HG03175 (cell line): ENCODE measurements at regions not wholly inside any gene's neighbourhood (a gene's known extent, or its start where the extent isn't known, plus 50 kb on each side); places are given as distances from the start of the nearest gene placed in this dataset.

Experiments
- ATAC-seq: cut with Tn5 transposase; IDR thresholded peaks from one replicate; pipeline ENCODE4 v1.9.1; 2021; ENCODE audit warnings: mild to moderate bottlenecking, moderate library complexity; ENCODE audit not compliant: unreplicated experiment

DNA sequence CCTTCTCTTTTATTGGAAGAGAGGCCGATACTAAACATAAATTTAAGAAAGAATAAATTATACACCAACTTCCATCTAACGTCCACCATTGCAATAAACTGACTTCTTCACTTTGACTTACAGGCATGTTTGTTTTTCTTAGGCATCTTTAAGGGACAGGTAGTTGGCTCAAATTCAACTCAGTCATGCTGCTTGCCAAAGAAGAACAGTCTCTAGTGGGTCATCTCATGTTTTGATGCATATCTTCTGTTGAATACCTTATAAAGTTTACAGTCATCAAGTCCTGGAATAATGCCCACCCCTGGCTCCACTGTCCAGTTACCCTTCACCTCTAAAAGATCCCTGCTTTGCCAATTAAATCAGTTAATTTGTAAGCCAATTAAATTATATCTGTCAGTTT lies 328.2 kb upstream of the GRAMD2B start:
- no peak for ATAC-seq

DNA sequence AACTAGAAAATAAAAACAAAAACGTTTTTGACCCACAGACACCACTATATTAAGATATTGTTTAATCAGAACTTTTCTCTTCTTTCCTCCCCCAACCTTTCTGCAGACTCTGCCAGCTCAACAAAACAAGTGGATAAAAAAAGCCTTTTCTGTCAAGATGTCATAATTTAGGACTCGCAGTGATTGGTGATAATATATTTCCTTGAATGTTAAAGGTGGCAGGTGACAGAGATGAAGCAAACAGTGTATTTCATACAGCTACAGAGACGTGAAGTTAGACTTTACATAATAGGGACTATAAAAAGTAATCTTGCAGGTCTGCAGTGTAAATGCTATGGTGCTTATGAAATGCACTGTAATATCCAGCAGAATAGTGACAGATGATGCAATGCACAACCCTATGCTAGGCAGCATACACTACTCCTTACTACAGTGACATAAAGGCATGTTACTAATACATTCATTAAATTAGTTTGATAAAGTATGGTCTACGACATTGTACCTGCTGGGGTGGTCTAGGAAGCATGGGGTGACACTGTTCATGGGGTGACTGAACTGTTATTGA lies 326.7 kb upstream of the GRAMD2B start:
- ATAC-seq, result no peak

GRCh38 chr5:126097876-126098275 lies 325.3 kb upstream of the GRAMD2B start:
- ATAC-seq, result no peak

DNA sequence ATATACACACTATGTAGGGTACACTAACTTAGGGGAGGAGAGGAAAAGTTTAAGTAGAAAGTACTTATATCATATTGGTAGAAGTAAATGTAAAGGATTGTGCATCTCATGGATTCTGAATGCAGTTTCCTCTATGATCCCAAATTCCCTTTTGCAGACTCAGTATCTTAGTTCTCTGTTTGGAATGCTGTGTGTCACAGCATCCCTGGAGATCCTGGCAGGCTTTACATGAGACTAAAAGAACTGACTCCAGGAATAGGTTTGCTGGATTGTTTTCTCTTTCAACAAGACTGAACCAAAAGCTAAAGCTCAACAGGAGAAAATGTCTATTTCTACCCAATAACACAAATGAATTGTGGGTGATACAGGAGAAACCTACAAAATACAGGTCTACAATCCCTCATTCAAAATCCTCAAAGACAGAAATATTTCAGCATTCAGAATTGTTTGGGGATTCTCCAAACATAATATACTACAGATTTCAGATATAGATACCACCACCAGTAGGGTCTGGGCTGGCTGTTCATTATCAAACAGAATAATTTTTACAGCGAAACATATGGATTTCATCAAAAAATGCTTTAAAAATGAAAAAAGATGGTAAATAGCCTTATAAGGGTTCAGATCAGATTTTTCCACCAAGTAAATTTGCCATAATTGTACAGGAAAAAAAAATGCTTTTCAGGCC lies 324.7 kb upstream of the GRAMD2B start:
- ATAC-seq, result no peak

DNA sequence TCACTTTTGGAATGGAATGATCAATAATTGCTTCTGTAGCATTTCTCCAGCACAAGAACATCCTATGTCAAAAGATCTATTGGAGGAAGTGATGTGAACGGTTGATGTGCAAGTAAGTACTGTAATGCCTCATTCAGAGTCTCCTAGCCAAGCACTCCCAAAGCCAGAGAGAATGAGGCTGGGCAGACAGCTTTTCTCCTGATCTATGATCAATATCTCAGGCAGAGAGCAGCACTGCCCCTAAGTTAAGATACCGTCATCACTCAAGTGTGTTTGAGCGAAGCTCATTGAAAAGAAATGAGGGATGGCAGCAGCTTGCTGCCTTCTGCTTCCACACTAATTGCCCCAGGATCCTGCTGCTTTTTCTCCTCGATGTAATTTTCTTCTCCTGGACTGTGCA lies 324.1 kb upstream of the GRAMD2B start:
- ATAC-seq, result no peak

- ATAC-seq, result no peak
These were observed 322.4 kb upstream of the GRAMD2B start for GRCh38 chr5:126100767-126101166.

- ATAC-seq, result no peak
These were observed 321.3 kb upstream of the GRAMD2B start for GRCh38 chr5:126101901-126102300.

- ATAC-seq, result no peak
These were observed 320.2 kb upstream of the GRAMD2B start for GRCh38 chr5:126103050-126103449.

- no peak for ATAC-seq
These were observed 319.3 kb upstream of the GRAMD2B start for GRCh38 chr5:126103868-126104267.

- ATAC-seq, result no peak
These were observed 318.9 kb upstream of the GRAMD2B start for GRCh38 chr5:126104341-126104740.

DNA sequence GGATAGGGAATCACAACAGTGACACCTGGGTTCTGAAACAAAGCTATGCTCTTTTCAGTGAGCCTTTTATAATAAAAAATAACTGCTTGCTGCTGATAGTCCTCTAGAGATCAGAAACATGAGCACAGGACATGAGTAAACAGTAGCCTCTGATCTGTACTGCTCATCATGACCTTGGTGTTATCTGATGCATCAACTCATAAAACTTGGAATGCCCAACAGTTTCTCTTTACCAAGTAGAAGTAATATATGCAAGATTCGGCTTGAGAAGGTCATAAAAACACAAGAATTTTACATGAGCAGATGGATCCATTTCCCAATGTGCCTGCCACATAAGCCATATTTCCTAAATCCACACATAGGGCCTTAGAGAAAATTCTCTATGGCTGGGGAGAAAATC lies 318.3 kb upstream of the GRAMD2B start:
- no peak for ATAC-seq

- ATAC-seq, result no peak
These were observed 317.2 kb upstream of the GRAMD2B start for GRCh38 chr5:126106029-126106428.

GRCh38 chr5:126107381-126107780 lies 315.8 kb upstream of the GRAMD2B start:
- no peak for ATAC-seq

DNA sequence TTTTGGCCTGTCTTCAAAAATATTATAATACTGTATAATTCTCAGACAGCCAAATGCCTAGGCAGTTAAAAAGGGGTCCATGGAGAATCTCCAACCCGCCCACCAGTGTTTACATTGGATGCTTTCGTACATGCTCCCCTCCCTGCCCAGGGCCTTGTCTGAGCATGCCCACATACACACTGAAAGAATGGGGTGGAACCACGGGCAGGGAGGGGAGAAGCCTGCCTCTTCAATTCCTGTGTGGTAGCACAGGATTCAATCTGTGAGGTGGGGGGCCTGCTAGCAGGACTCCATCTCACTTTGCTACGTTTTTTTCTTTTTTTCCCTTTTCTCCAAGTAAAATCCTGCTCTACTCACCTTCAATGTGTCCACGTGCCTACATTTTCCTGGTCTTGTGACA lies 314.7 kb upstream of the GRAMD2B start:
- no peak for ATAC-seq

DNA sequence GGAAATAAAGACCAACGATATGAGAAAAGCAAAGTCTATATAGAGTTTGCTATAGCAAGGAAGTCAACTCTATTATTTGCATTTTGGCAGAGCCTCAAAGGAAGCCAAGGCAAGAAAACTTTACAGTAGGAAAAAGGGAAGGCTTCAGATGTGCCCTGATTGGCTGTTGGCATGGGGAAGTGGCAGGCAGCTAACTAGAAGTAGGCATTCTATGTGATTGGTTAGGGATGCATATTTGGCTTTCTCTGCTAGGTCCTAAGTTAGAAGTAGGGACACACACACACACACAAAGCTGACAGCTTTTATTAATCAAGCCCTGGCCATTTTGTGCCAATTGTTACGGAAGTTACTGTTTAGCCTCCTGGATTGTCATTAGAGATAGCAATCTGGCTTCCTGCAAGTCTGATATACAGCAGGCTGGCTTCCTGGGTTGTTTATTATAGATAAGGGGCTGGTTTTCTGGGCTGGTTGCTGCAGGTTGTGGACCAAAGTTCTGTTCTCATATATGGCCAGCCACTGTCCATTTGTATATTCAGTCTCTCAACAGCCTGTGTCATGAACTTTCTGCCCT lies 308.1 kb upstream of the GRAMD2B start:
- ATAC-seq, result no peak

GRCh38 chr5:126117044-126117443 lies 306.2 kb upstream of the GRAMD2B start:
- ATAC-seq, result no peak

GRCh38 chr5:126119887-126120442 lies 303.2 kb upstream of the GRAMD2B start:
- ATAC-seq, result no peak

DNA sequence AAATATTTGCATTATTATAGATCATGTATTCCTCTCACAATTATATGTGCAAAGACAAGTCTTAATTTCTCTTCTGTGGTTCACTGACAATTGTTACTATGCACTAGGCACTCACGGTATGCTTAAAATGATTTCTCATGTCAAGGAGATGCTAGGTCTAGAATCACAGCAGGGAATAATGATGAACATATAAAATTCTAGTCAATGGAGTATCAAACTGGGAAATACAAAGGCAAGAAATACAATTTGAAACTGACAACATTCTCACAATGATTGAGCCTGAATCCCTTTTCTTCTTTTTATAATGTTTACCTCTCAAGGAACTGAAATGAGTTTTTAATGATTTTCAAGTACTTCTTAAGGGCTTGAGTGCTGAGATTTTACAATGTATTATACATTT lies 302.3 kb upstream of the GRAMD2B start:
- no peak for ATAC-seq

GRCh38 chr5:126122942-126123341 lies 300.3 kb upstream of the GRAMD2B start:
- ATAC-seq, result no peak

- ATAC-seq, result no peak
These were observed 298.4 kb upstream of the GRAMD2B start for GRCh38 chr5:126124706-126125345.

GRCh38 chr5:126125407-126125806 lies 297.8 kb upstream of the GRAMD2B start:
- no peak for ATAC-seq

DNA sequence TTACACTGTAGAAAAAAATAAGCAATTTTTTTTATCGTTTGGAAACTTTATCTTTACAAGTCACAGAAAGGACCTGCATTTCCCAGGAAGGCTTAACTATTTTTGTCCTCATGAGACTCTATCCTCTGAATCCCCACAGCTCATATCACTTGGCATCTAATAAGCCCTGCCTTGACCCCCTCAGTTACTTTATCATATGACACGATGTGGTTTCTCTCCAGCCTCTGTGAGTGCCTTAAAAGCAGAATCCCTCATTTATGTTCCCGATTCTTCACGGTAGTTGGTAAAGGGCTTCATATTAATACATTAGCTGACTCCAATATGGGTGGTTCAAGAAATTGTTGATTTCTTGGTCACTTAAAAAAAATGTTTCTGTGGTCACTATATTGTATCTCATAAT lies 296.6 kb upstream of the GRAMD2B start:
- ATAC-seq, result no peak
